HG03565 (cell line): ENCODE measurements at regions not wholly inside any gene's neighbourhood (a gene's known extent, or its start where the extent isn't known, plus 50 kb on each side); places are given as distances from the start of the nearest gene placed in this dataset.
"Not testable (repeated sequence)": the region's sequence is repeated elsewhere in the genome, so short reads cannot be mapped to it uniquely, and the experiment has no call there.

Source experiments
- ATAC-seq: cut with Tn5 transposase; IDR thresholded peaks from one replicate; pipeline ENCODE4 v1.9.1; 2021; ENCODE audit warnings: mild to moderate bottlenecking, moderate library complexity; ENCODE audit not compliant: unreplicated experiment

- not testable (repeated sequence) for ATAC-seq
Measured at GRCh38 chr17:15802917-15803316, 70.8 kb downstream of the TBC1D26 start.

DNA sequence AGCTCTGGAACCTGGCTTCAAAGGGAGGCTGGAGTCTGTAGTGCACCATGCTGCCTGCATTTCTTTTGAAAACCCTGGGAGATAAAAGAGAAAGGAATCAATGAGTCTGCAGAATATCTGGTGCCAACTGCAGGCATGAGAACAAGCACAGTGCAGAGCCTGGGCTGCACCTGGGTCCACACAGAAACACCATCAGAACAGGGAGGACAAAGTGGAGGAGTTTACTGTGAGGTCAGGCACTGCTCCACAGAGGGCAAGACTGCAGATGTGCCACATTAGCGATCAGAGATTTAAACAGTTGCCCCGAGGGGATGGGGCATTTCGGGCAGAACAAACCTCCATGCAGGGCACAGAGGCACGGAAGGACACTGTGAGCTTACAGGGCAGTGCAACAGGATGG is 74.7 kb downstream of the TBC1D26 start:
- not testable (repeated sequence) for ATAC-seq

GRCh38 chr17:15813388-15813787 is 81.3 kb downstream of the TBC1D26 start:
- not testable (repeated sequence) for ATAC-seq

GRCh38 chr17:15814003-15814402 is 81.9 kb downstream of the TBC1D26 start:
- ATAC-seq = not testable (repeated sequence)

- ATAC-seq = not testable (repeated sequence)
Measured at GRCh38 chr17:15817861-15818260, 85.8 kb downstream of the TBC1D26 start.

- not testable (repeated sequence) for ATAC-seq
Measured at GRCh38 chr17:15822280-15822679, 90.2 kb downstream of the TBC1D26 start.

GRCh38 chr17:15828727-15829314 is 96.7 kb downstream of the TBC1D26 start:
- ATAC-seq = peak; percentile 27

GRCh38 chr17:15830221-15830620 is 98.1 kb downstream of the TBC1D26 start:
- ATAC-seq = not testable (repeated sequence)

- peak; percentile 93 for ATAC-seq
Measured at GRCh38 chr17:15831182-15831581, 99.1 kb downstream of the TBC1D26 start.

GRCh38 chr17:15832921-15833480 is 100.9 kb downstream of the TBC1D26 start:
- ATAC-seq = not testable (repeated sequence)

GRCh38 chr17:15833890-15834289 is 101.8 kb downstream of the TBC1D26 start:
- ATAC-seq = not testable (repeated sequence)

DNA sequence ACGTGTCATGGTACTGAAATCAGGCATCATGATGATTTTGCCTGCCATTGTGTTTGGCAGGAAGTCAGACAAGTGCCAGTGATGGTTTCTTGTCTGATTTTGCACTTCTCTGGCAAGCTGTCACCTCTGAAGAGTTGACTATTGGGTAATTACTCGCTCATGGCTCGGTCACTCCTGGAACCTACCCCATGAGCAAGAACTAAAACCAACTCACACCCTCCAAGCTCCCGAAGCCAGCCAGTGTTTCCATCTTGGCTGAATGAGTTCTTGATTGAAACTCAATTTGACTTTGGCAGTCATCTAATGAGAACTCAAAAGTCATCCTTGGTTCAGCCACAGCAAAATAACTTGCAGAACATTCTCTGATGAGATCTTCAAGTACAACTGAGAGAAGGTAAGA is 103.4 kb downstream of the TBC1D26 start:
- ATAC-seq = not testable (repeated sequence)

GRCh38 chr17:15836249-15836982 is 104.3 kb downstream of the TBC1D26 start:
- not testable (repeated sequence) for ATAC-seq

GRCh38 chr17:15836991-15837390 is 104.9 kb downstream of the TBC1D26 start:
- not testable (repeated sequence) for ATAC-seq

DNA sequence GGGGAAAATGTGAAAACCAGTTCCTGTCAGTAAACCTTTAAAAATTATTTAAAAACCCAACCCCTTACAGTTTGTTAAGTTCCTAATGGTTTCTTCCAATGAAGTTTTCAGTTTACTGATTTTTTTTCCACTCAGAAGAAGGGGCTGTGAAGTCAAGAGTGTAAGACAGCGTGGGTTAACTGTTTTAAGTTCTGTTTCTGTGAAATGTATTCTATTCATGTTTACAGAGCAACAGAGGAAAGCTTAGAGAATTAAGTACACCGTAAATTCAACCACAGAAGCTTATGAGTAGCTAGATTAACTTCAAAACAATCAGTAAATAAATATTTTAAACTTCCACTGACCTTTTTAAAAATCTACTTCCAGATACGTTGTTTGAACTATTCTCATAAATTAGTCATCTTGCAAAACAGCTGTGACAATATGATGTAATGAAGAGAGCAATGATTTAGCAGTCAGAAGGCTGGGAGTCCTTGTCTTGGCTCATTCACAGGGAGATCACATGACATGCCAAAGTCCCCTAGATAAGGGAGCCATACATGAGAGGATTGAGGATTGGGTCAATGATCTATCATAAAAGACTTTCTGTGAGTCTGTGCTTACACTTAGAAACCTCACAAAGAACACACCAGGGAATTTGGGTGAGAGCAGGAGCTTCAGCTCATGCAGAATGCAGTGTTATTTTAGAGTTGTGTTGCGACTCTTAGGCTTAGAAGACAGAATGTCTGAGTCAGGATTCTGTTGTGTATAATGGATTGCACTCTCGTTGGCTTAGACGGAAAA is 97.3 kb upstream of the ADORA2B start:
- not testable (repeated sequence) for ATAC-seq

DNA sequence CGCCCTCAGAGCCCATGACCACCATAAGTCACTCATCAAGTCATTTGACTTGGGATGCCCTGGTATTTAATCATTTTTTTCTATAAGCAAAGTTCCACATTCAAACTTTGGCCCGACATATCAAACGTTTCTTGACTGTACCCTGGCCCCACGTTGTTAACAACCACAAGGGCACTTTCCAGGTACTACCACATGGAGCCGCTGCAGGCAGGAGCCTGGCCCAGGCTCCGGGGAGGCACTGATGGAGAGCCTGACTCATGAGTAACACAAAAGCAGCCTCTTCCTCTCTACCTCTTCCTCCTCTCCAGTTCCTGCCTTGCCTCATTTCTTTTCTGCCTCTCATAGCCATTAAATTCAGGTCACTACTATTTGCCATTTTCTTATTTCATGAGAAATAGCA is 95.9 kb upstream of the ADORA2B start:
- not testable (repeated sequence) for ATAC-seq

DNA sequence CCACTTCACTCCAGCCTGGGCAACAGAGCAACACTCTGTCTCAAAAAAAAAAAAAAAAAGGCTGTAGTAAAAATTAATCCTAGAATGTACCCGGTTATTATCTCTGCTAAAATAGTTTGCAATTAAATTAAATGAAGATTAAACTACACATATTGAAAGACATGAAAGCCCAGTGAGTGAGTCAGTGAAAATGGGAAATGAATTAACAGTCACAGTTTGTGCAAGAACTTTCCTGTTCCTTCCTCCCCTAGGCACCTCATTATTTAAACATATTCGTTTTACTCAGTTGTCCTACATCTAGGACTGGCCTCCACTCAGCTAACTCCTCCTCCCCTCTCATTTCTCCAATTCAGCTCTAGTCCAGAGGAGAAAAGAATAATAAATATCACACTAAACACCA is 94.9 kb upstream of the ADORA2B start:
- ATAC-seq = not testable (repeated sequence)

DNA sequence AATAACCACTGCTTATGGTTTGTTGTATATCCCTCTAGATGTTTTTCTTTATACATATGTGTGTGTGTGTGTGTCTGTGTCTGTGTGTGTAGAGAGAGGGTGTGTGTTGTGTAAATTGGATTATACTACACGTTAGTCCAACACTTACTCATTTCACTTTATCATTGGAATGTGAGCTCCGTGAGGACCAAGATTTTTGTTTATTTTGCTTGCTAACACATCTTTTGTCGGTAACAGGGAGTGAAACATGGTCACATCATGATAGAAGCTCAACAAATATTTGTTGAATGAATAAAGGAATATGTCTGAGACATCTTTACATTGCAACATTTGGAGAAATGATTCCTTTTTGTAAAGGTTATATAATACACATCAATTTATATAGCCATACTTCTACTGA is 94.2 kb upstream of the ADORA2B start:
- not testable (repeated sequence) for ATAC-seq

- ATAC-seq = not testable (repeated sequence)
Measured at GRCh38 chr17:15852863-15853262, 92.1 kb upstream of the ADORA2B start.

DNA sequence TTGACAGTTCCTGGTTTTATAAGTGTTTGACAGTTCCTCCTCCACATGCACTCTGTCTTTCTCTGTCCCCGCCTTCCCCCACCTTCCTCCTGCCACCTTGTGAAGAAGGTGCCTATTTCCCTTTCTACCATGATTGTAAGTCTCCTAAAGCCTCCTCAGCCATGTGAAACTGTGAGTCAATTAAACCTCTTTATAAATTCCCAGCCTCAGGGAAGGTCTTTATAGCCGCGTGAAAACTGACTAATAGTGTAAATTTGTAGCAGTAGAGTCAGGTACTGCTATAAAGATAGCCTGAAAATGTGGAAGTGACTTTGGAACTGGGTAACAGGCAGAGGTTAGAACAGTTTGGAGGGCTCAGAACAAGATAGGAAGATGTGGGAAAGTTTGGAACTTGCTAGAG is 88.7 kb upstream of the ADORA2B start:
- ATAC-seq = not testable (repeated sequence)

GRCh38 chr17:15856745-15857144 is 88.2 kb upstream of the ADORA2B start:
- not testable (repeated sequence) for ATAC-seq
